ENCODE measurements at regions not wholly inside any gene's neighbourhood (a gene's known extent, or its start where the extent isn't known, plus 50 kb on each side); places are given as distances from the start of the nearest gene placed in this dataset.
A peak's percentile ranks its signal among the peaks of the same experiment; 100 is the strongest.

- Histone ChIP-seq H3K4me1 (ENCODE audit: low read length) (peaks cover 36% of the 10 kb centered on the region), H3K79me2 (ENCODE audit: low read length) (no peaks in the 10 kb centered on the region), H2AFZ (ENCODE audit: low read depth, low read length) (no peak overlapping the region), H3K4me2 (ENCODE audit: low read length) (no peak overlapping the region), H3K27ac (ENCODE audit: low read length) (no peak overlapping the region), H3K36me3 (replicated peaks; ENCODE audit: low read depth, low read length) (no peaks in the 10 kb centered on the region), H4K20me1 (ENCODE audit: insufficient read depth, low read length) (no peaks in the 10 kb centered on the region), H3K9ac (ENCODE audit: low read length) (no peak overlapping the region), H3K9me3 (ENCODE audit: insufficient read depth, low read length) (no peaks in the 10 kb centered on the region), H3K4me3 (ENCODE audit: low read length) (no peak overlapping the region), H3K27me3 (ENCODE audit: low read depth, low read length) (no peaks in the 10 kb centered on the region)
- TF ChIP-seq EZH2phosphoT487 (IDR thresholded peaks at IDR 0.05; ENCODE audit: low read depth), result no peak
- TF ChIP-seq, protein P1, sequence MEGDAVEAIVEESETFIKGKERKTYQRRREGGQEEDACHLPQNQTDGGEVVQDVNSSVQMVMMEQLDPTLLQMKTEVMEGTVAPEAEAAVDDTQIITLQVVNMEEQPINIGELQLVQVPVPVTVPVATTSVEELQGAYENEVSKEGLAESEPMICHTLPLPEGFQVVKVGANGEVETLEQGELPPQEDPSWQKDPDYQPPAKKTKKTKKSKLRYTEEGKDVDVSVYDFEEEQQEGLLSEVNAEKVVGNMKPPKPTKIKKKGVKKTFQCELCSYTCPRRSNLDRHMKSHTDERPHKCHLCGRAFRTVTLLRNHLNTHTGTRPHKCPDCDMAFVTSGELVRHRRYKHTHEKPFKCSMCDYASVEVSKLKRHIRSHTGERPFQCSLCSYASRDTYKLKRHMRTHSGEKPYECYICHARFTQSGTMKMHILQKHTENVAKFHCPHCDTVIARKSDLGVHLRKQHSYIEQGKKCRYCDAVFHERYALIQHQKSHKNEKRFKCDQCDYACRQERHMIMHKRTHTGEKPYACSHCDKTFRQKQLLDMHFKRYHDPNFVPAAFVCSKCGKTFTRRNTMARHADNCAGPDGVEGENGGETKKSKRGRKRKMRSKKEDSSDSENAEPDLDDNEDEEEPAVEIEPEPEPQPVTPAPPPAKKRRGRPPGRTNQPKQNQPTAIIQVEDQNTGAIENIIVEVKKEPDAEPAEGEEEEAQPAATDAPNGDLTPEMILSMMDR (IDR thresholded peaks at IDR 0.05; ENCODE audit: low read depth, low read length), result no peak
These were observed 74.7 kb upstream of the CCDC71L start for GRCh38 chr7:106735637-106736036.

GRCh38 chr7:106736123-106736507 lies 75.2 kb upstream of the CCDC71L start:
- Histone ChIP-seq H3K36me3 (replicated peaks; ENCODE audit: low read depth, low read length) (no peaks in the 10 kb centered on the region), H2AFZ (ENCODE audit: low read depth, low read length) (peak overlapping the region; percentile 12; the same call in 1 of the 2 replicates), H3K9ac (ENCODE audit: low read length) (peak overlapping the region; percentile 15; the same call in 1 of the 2 replicates), H3K27ac (ENCODE audit: low read length) (peak overlapping the region; percentile 68), H3K4me3 (ENCODE audit: low read length) (no peak overlapping the region), H3K27me3 (ENCODE audit: low read depth, low read length) (no peaks in the 10 kb centered on the region), H3K9me3 (ENCODE audit: insufficient read depth, low read length) (no peaks in the 10 kb centered on the region), H3K4me1 (ENCODE audit: low read length) (peaks cover 33% of the 10 kb centered on the region), H3K79me2 (ENCODE audit: low read length) (no peaks in the 10 kb centered on the region), H4K20me1 (ENCODE audit: insufficient read depth, low read length) (no peaks in the 10 kb centered on the region), H3K4me2 (ENCODE audit: low read length) (peak overlapping the region; percentile 18)
- TF ChIP-seq, protein P1 (IDR thresholded peaks at IDR 0.05; ENCODE audit: low read depth, low read length), result no peak
- no peak for TF ChIP-seq EZH2phosphoT487 (IDR thresholded peaks at IDR 0.05; ENCODE audit: low read depth)

- Histone ChIP-seq H4K20me1 (ENCODE audit: insufficient read depth, low read length) (no peaks in the 10 kb centered on the region), H3K9me3 (ENCODE audit: insufficient read depth, low read length) (no peaks in the 10 kb centered on the region), H3K9ac (ENCODE audit: low read length) (peak overlapping the region; percentile 61), H3K27ac (ENCODE audit: low read length) (peak overlapping the region; percentile 68), H3K4me2 (ENCODE audit: low read length) (peak overlapping the region; percentile 79), H3K36me3 (replicated peaks; ENCODE audit: low read depth, low read length) (no peaks in the 10 kb centered on the region), H3K79me2 (ENCODE audit: low read length) (no peaks in the 10 kb centered on the region), H3K27me3 (ENCODE audit: low read depth, low read length) (no peaks in the 10 kb centered on the region), H3K4me3 (ENCODE audit: low read length) (peak overlapping the region; percentile 65), H3K4me1 (ENCODE audit: low read length) (peaks cover 28% of the 10 kb centered on the region), H2AFZ (ENCODE audit: low read depth, low read length) (peak overlapping the region; percentile 84)
- no peak for TF ChIP-seq EZH2phosphoT487 (IDR thresholded peaks at IDR 0.05; ENCODE audit: low read depth)
- TF ChIP-seq, protein P1 (IDR thresholded peaks at IDR 0.05; ENCODE audit: low read depth, low read length), result peak; percentile 91
These were observed 75.7 kb upstream of the CCDC71L start for GRCh38 chr7:106736508-106737201.

- no peak for TF ChIP-seq EZH2phosphoT487 (IDR thresholded peaks at IDR 0.05; ENCODE audit: low read depth)
- TF ChIP-seq, protein P1 (IDR thresholded peaks at IDR 0.05; ENCODE audit: low read depth, low read length), result peak; percentile 66
- Histone ChIP-seq H2AFZ (ENCODE audit: low read depth, low read length) (peak overlapping the region; percentile 84), H3K9me3 (ENCODE audit: insufficient read depth, low read length) (no peaks in the 10 kb centered on the region), H3K27me3 (ENCODE audit: low read depth, low read length) (no peaks in the 10 kb centered on the region), H3K4me1 (ENCODE audit: low read length) (peaks cover 27% of the 10 kb centered on the region), H4K20me1 (ENCODE audit: insufficient read depth, low read length) (no peaks in the 10 kb centered on the region), H3K36me3 (replicated peaks; ENCODE audit: low read depth, low read length) (no peaks in the 10 kb centered on the region), H3K27ac (ENCODE audit: low read length) (peak overlapping the region; percentile 68), H3K4me2 (ENCODE audit: low read length) (peak overlapping the region; percentile 79), H3K79me2 (ENCODE audit: low read length) (no peaks in the 10 kb centered on the region), H3K9ac (ENCODE audit: low read length) (peak overlapping the region; percentile 61), H3K4me3 (ENCODE audit: low read length) (peak overlapping the region; percentile 65)
These were observed 76.2 kb upstream of the CCDC71L start for GRCh38 chr7:106737202-106737562.
